Thyroid gland (tissue), 4 donors: ENCODE measurements at regions not wholly inside any gene's neighbourhood (a gene's known extent, or its start where the extent isn't known, plus 50 kb on each side); places are given as distances from the start of the nearest gene placed in this dataset.

Source experiments
- DNase-seq, 2 donors: peaks; one replicate each; pipeline ENCODE4 v3.0.0-alpha.2; 2019
- H3K27ac ChIP-seq, 3 donors: fragments of 200-600 bp; sonication (generic); 1 replicate in 2 of 3; 2 replicates in 1 of 3; pipeline ENCODE4 v1.5.1; 2016 to 2019; ENCODE audit warnings: mild to moderate bottlenecking in 1 of 3, moderate library complexity in 1 of 3
- H3K27me3 ChIP-seq: fragments of 200-600 bp; sonication (generic); one replicate; pipeline ENCODE4 v1.5.1; 2019
- H3K36me3 ChIP-seq, 2 donors: fragments of 200-600 bp; sonication (generic); one replicate each; pipeline ENCODE4 v1.5.1; 2016 to 2019
- H3K4me1 ChIP-seq, 2 donors: fragments of 200-600 bp; sonication (generic); one replicate each; pipeline ENCODE4 v1.5.1; 2017 to 2019
- H3K4me3 ChIP-seq, 3 donors: fragments of 200-600 bp; sonication (generic); replicated peaks in 1 of 3; 1 replicate in 2 of 3; 2 replicates in 1 of 3; pipeline ENCODE4 v1.5.1; 2016; ENCODE audit warnings: mild to moderate bottlenecking in 1 of 3
- H3K9me3 ChIP-seq: fragments of 200-600 bp; sonication (generic); one replicate; pipeline ENCODE4 v1.5.1; 2017
- POLR2A ChIP-seq, 2 donors: fragments of 450-650 bp; IDR thresholded peaks; one replicate each; pipeline ENCODE4 v1.6.1; 2017; ENCODE audit warnings: antibody characterized with exemption in 2 of 2, mild to moderate bottlenecking in 2 of 2, moderate library complexity in 1 of 2
- WGBS, 2 donors: methylation state at CpG; one replicate each; pipeline ENCODE4 v1.1.5; 2017; 5-methylcytosine and 5-hydroxymethylcytosine counted together
- intact Hi-C: fragments of 100-400 bp; cut with DNase I; formaldehyde crosslinking; loops from one replicate; pipeline ENCODE4 v1.15.1; 2023
- TF ChIP-seq, protein P1 (sequence below), 6 experiments: fragments of 200-600 bp in 3 of 6; fragments of 450-650 bp in 3 of 6; sonication (generic) in 3 of 6; IDR thresholded peaks; one replicate each; pipeline ENCODE4 v1.5.1; 2016 to 2019; ENCODE audit warnings: antibody characterized with exemption in 6 of 6, mild to moderate bottlenecking in 2 of 6, inconsistent platforms in 1 of 6, moderate library complexity in 1 of 6

DNA sequence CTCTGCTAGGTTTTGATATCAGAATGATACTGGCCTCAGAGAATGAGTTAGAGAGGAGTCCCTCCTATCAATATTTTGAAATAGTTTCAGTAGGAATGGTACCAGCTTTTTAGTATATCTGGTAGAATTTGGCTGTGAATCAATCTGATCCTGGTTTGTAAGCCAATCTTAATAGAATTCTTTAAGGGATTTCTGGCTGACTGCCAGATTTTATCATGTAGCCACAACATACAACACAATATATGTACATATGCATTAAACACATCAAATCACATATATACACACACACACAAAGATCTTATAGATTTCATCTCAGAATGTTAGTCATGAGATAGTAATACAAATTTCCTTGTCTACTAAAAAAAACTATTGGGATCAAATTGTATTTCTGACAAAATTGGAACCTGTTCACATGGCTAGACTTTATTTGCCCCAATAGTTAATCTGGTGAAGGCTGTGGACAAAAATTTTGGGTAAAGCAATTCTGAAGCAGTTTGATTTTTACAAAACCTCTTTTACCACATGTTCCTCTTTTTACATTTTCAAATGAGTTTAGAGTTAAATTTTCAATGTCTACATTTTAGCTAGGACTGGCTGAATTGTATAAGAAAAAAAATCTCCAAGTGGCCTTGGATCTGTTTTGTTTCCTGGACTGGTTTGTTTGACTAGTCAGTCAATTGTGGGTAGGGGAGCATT is 151.7 kb downstream of the FASLG start:
- DNase-seq = no peak
- H3K36me3 ChIP-seq = no peaks in the 10 kb centered on the region
- no peaks in the 10 kb centered on the region for H3K4me1 ChIP-seq
- TF ChIP-seq, protein P1, sequence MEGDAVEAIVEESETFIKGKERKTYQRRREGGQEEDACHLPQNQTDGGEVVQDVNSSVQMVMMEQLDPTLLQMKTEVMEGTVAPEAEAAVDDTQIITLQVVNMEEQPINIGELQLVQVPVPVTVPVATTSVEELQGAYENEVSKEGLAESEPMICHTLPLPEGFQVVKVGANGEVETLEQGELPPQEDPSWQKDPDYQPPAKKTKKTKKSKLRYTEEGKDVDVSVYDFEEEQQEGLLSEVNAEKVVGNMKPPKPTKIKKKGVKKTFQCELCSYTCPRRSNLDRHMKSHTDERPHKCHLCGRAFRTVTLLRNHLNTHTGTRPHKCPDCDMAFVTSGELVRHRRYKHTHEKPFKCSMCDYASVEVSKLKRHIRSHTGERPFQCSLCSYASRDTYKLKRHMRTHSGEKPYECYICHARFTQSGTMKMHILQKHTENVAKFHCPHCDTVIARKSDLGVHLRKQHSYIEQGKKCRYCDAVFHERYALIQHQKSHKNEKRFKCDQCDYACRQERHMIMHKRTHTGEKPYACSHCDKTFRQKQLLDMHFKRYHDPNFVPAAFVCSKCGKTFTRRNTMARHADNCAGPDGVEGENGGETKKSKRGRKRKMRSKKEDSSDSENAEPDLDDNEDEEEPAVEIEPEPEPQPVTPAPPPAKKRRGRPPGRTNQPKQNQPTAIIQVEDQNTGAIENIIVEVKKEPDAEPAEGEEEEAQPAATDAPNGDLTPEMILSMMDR (IDR thresholded peaks at IDR 0.05) = no peak
- TF ChIP-seq POLR2A (IDR thresholded peaks at IDR 0.05) = no peak
- no peaks in the 10 kb centered on the region for H3K27me3 ChIP-seq
- H3K9me3 ChIP-seq = no peaks in the 10 kb centered on the region
- no peak overlapping the region for H3K27ac ChIP-seq
- intact Hi-C loops = no loop called here
- no peak overlapping the region for H3K4me3 ChIP-seq

DNA sequence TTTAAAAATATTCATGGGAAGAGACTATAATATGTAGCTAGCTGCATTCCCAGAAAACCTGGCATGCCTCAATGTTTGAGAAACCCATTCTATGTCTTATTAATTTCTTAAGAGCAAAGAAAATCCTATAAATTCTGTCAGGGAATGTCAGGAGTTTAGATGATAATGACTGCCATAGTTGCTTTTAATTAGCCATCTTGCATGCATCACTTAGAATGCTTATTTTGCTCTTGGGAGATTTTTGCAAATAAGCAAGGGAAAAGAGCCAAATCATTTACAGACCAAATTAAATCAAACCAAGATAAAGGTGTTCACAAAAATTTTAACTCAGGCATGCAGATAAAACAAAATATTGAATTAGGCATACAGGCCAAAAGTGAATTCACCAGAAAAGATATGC is 152.8 kb downstream of the FASLG start:
- no peaks in the 10 kb centered on the region for H3K9me3 ChIP-seq
- DNase-seq = no peak
- TF ChIP-seq, protein P1 (IDR thresholded peaks at IDR 0.05) = no peak
- TF ChIP-seq POLR2A (IDR thresholded peaks at IDR 0.05) = no peak
- no peak overlapping the region for H3K27ac ChIP-seq
- no peak overlapping the region for H3K4me3 ChIP-seq
- no peaks in the 10 kb centered on the region for H3K27me3 ChIP-seq
- H3K36me3 ChIP-seq = no peaks in the 10 kb centered on the region
- intact Hi-C loops = no loop called here
- H3K4me1 ChIP-seq = no peaks in the 10 kb centered on the region

GRCh38 chr1:172812118-172812517 is 153.2 kb downstream of the FASLG start:
- Histone ChIP-seq H3K4me1 (no peaks in the 10 kb centered on the region), H3K4me3 (no peak overlapping the region), H3K27me3 (no peaks in the 10 kb centered on the region), H3K36me3 (no peaks in the 10 kb centered on the region), H3K27ac (no peak overlapping the region), H3K9me3 (no peaks in the 10 kb centered on the region)
- intact Hi-C loops = no loop called here
- TF ChIP-seq, protein P1 (IDR thresholded peaks at IDR 0.05) = no peak
- TF ChIP-seq POLR2A (IDR thresholded peaks at IDR 0.05) = no peak
- DNase-seq = no peak

- no peak overlapping the region for H3K4me3 ChIP-seq
- intact Hi-C loops = no loop called here
- no peak overlapping the region for H3K27ac ChIP-seq
- no peaks in the 10 kb centered on the region for H3K9me3 ChIP-seq
- 54 to 58% methylated on average over 2 of the region's 2 CpGs for WGBS, 2 donors
- H3K27me3 ChIP-seq = no peaks in the 10 kb centered on the region
- no peaks in the 10 kb centered on the region for H3K4me1 ChIP-seq
- H3K36me3 ChIP-seq = no peaks in the 10 kb centered on the region
- TF ChIP-seq, protein P1 (IDR thresholded peaks at IDR 0.05) = no peak
- no peak for TF ChIP-seq POLR2A (IDR thresholded peaks at IDR 0.05)
- DNase-seq = no peak
These were observed 154.4 kb downstream of the FASLG start for GRCh38 chr1:172813330-172813729.

DNA sequence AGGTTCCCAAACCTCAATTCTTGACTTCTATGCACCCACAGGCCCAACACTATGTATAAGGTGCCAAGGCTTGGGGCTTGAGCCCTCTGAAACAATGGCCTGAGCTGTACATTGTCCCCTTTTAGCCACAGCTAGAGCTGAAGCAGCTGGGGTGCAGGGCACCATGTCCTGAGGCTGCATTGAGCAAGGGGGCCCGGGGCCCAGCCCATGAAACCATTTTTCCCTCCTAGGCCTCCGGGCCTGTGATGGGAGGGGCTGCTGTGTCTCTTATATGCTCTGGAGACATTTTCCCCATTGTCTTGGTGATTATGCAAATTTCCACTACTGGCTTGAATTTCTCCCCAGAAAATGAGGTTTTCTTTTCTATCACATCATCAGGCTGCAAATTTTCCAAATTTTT is 155.5 kb downstream of the FASLG start:
- Histone ChIP-seq H3K36me3 (no peaks in the 10 kb centered on the region), H3K27me3 (no peaks in the 10 kb centered on the region), H3K9me3 (no peaks in the 10 kb centered on the region), H3K4me3 (no peak overlapping the region), H3K4me1 (no peaks in the 10 kb centered on the region), H3K27ac (no peak overlapping the region)
- DNase-seq = no peak
- intact Hi-C loops = no loop called here
- 75 to 85% methylated on average over 2 of the region's 2 CpGs for WGBS, 2 donors
- TF ChIP-seq, protein P1 (IDR thresholded peaks at IDR 0.05) = no peak
- no peak for TF ChIP-seq POLR2A (IDR thresholded peaks at IDR 0.05)
